ENCODE measurements at regions not wholly inside any gene's neighbourhood (a gene's known extent, or its start where the extent isn't known, plus 50 kb on each side); places are given as distances from the start of the nearest gene placed in this dataset.

DNA sequence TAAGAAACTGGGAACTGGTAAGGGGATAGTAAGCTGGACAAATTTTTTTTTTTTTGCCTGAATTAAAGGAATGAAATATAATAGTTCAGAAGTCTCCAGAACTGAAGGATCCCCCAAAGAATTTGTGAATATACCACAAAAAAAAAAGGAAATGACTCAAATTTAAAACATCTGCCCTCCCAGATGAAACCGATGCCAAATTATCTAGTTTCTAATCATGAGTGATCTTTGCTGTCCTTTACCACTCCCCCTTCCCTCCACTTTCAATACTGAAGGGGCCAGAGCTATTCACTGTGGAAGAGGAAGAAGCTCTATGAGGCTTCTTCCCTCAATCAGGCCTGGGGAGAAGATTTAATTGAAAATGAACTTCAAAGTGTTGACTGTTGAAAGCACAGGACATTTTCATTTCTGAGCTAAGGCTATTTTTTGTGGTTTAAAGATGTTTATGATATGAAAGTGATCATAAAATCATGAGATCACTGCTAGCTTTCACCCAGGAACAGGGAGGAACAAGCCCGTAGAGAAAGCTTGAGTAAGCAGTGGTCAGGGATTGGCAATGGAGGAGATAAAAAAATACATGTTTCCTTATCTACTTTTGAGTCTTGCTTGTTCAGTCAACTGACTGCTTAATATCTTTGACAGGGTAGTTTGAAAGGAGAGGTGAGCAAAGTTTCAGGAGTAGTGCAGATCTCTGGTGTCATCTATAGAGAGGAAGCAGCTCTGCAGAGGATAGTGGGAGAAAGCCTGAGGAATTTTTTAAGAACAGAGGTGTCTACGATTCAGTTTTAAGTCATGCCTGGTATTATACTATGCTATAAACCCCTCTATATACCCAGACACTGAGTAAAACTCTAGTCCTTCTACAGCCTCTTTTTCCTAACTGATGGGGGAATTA is 409.5 kb upstream of the FIGN start:
- no peak overlapping the region for H3K4me3 ChIP-seq
- H3K4me2 ChIP-seq = no peak overlapping the region
- no peak overlapping the region for H3K9ac ChIP-seq
- H3K9me3 ChIP-seq = 0 out of 2 replicates have a peak, but pooled peaks cover 6% of the 10 kb centered on the region
- no peaks in the 10 kb centered on the region for H3K4me1 ChIP-seq
- no peak overlapping the region for H3K27ac ChIP-seq
- H4K20me1 ChIP-seq = no peaks in the 10 kb centered on the region
- no peaks in the 10 kb centered on the region for H3K36me3 ChIP-seq
- TF ChIP-seq Cebpa-rat (IDR thresholded peaks at IDR 0.05) = no peak
- H3K27me3 ChIP-seq = no peaks in the 10 kb centered on the region

DNA sequence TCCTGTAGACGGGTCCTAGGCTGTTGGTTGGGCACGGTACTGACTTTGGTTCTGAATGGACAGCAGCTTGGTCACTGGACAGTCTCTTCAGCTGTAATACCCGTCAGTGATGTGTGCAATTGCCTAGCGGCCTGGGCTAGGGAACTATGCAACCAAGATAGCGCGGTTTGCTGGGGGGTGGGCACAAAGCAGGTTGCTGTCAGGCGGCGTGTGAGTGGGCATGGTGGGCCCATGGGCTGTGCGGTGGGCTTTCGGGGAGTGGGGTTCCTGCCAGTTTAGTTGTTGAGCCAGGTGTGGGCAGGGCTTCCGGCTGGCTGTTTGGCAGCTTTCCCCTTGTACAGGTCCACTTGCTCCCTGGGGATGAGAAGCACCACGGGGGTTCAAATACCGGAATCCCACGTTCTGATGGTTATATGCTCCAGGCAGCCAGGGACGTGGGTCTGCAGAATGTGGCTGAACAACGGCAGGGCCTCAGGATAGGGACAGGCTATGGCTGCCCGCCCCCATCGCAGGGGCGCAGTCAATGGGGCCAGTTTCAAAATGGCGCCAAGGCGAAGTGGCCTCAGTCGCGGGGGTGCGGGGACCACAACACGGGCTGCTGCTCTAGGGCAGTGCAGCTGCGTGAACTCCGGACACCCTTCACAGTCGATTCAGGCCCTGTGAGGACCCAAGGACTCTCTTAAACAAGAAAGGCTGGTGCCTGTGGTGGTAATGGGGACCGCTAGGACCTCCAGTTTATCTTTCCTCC is 407.5 kb upstream of the FIGN start:
- Histone ChIP-seq H3K4me3 (no peak overlapping the region), H4K20me1 (no peaks in the 10 kb centered on the region), H3K27me3 (no peaks in the 10 kb centered on the region), H3K36me3 (no peaks in the 10 kb centered on the region), H3K9me3 (0 out of 2 replicates have a peak, but pooled peaks cover 6% of the 10 kb centered on the region), H3K4me2 (no peak overlapping the region), H3K27ac (no peak overlapping the region), H3K4me1 (no peaks in the 10 kb centered on the region), H3K9ac (no peak overlapping the region)
- TF ChIP-seq Cebpa-rat (IDR thresholded peaks at IDR 0.05) = no peak

DNA sequence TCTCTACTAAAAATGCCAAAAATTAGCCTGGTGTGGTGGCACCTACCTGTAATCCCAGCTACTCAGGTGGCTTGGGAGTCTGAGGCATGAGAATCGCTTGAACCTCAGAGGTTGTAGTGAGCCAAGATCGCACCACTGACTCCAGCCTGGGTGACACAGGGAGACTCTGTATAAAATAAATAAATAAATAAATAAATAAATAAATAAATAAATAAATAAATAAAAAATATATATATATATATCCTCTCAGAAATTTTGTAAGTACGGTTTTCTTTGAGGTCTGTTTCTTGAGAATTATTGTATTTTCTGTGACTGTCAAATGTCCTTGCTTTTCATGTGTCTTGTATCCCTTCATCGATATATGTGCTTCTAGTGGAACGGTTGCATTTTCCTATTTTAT is 406.9 kb upstream of the FIGN start:
- Histone ChIP-seq H3K9me3 (0 out of 2 replicates have a peak, but pooled peaks cover 6% of the 10 kb centered on the region), H3K27me3 (no peaks in the 10 kb centered on the region), H3K4me1 (no peaks in the 10 kb centered on the region), H4K20me1 (no peaks in the 10 kb centered on the region), H3K4me2 (no peak overlapping the region), H3K9ac (no peak overlapping the region), H3K27ac (no peak overlapping the region), H3K36me3 (no peaks in the 10 kb centered on the region), H3K4me3 (no peak overlapping the region)
- TF ChIP-seq Cebpa-rat (IDR thresholded peaks at IDR 0.05) = no peak

DNA sequence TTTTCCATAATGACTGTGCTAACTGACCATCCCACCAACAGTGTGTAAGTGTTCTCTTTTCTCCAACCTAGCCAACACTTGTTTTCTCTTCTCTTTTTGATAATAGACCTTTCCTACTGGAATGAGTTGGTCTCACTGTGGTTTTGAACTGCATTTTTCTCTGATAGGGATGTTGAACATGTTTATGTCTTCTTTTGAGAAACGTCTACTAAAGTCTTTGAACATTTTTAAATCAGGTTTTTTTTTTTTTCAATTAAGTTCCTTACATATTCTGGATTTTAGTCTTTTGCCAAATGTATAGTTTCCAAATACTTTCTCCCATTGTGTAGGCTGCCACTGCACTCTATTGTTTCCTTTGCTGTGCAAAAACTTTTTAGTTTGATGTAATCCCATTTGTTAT is 405.5 kb upstream of the FIGN start:
- no peak for TF ChIP-seq Cebpa-rat (IDR thresholded peaks at IDR 0.05)
- 0 out of 2 replicates have a peak, but pooled peaks cover 6% of the 10 kb centered on the region for H3K9me3 ChIP-seq
- H4K20me1 ChIP-seq = no peaks in the 10 kb centered on the region
- H3K4me1 ChIP-seq = no peaks in the 10 kb centered on the region
- H3K4me2 ChIP-seq = no peak overlapping the region
- H3K4me3 ChIP-seq = no peak overlapping the region
- no peaks in the 10 kb centered on the region for H3K27me3 ChIP-seq
- H3K27ac ChIP-seq = no peak overlapping the region
- H3K36me3 ChIP-seq = no peaks in the 10 kb centered on the region
- no peak overlapping the region for H3K9ac ChIP-seq

DNA sequence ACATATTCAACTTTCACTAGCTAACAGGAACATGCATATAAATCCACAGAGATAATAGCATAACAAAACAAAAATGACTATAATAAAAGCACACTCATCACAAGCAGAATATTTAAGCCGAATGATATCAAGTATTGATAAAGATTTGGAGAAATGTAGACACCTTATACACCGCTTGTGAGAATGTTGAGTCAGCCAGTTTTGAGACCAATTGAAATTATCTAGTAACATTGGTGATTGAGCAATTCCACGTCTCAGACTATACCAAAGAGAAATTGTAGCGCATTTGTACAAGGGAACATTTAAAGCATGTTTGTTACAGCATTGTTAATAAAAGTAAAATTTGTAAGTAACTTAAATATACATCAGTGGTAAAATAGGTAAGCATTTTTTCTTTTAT is 402.9 kb upstream of the FIGN start:
- no peaks in the 10 kb centered on the region for H4K20me1 ChIP-seq
- TF ChIP-seq Cebpa-rat (IDR thresholded peaks at IDR 0.05) = no peak
- H3K4me2 ChIP-seq = no peak overlapping the region
- H3K27me3 ChIP-seq = no peaks in the 10 kb centered on the region
- no peaks in the 10 kb centered on the region for H3K4me1 ChIP-seq
- H3K9ac ChIP-seq = no peak overlapping the region
- no peak overlapping the region for H3K4me3 ChIP-seq
- 0 out of 2 replicates have a peak, but pooled peaks cover 6% of the 10 kb centered on the region for H3K9me3 ChIP-seq
- no peak overlapping the region for H3K27ac ChIP-seq
- no peaks in the 10 kb centered on the region for H3K36me3 ChIP-seq

- no peaks in the 10 kb centered on the region for H3K27me3 ChIP-seq
- no peak overlapping the region for H3K4me2 ChIP-seq
- H3K9ac ChIP-seq = no peak overlapping the region
- no peak overlapping the region for H3K27ac ChIP-seq
- H4K20me1 ChIP-seq = no peaks in the 10 kb centered on the region
- H3K4me3 ChIP-seq = no peak overlapping the region
- no peaks in the 10 kb centered on the region for H3K9me3 ChIP-seq
- no peaks in the 10 kb centered on the region for H3K36me3 ChIP-seq
- no peaks in the 10 kb centered on the region for H3K4me1 ChIP-seq
- TF ChIP-seq Cebpa-rat (IDR thresholded peaks at IDR 0.05) = no peak
These were observed 398.5 kb upstream of the FIGN start for GRCh38 chr2:164134336-164134735.

DNA sequence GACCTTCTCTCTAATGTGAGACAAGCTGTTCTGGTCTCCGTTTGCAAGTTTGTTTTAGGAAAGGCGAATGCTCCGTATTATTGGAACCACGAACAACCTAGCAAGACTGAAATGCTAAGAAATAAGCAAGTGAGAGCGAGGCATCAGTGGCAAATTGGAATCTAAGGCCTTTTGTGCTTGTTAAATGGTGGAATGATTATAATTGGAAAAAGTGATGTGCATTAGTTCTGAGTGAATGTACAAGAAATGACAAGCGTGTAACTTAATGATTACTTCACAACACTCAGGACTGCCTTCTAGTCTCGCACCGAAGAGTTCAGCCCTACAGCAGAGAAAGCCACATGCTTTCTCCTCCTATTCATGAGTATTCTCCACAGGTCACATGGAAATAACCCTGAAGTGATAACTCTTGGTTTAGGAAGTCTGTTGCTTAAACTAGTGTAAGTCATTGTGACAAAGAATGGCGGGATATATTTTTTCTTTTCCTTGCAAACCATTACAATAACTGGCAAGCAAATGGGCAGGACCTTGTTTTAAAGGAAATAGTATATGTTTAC is 392.2 kb upstream of the FIGN start:
- H3K9me3 ChIP-seq = no peaks in the 10 kb centered on the region
- H3K4me2 ChIP-seq = no peak overlapping the region

DNA sequence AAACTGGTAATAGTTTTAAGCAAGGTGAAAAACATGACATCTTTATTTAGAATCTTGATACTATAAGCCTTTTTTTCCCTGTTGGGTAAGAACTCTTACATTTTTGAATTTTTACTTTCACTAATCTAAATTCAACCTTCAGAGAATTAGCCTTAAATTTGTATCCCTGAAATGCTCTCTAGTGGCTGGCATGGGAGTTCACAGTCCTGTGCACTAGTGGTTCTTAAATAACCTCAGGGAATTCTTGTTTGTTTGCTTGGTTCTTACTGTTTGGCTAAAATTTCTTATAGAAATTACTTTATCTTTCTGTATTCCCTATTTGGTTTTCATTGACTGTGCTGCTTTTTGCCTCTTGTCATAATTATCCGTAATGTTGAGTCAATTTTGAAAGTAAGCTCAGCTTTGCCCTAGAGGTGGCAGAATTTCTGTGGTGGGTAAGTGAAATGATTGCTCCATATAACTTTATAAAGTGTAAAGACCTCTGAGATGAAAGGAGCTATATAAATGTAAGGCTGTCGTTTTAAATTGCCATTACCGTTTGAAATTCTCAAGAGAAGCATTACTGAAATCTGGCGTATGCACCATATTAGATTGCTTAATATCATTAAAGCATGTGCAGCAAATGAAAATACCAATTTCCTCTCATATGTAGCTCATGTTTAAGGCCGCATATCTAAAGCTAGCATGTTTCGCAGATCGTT is 391.3 kb upstream of the FIGN start:
- no peaks in the 10 kb centered on the region for H3K9me3 ChIP-seq
- no peak overlapping the region for H3K9ac ChIP-seq
- no peak overlapping the region for H3K4me2 ChIP-seq
- H3K4me3 ChIP-seq = no peak overlapping the region
- no peaks in the 10 kb centered on the region for H3K27me3 ChIP-seq
- H3K36me3 ChIP-seq = no peaks in the 10 kb centered on the region
- H3K4me1 ChIP-seq = no peaks in the 10 kb centered on the region
- no peak overlapping the region for H3K27ac ChIP-seq
- no peak for TF ChIP-seq Cebpa-rat (IDR thresholded peaks at IDR 0.05)
- H4K20me1 ChIP-seq = no peaks in the 10 kb centered on the region

More for the DNA sequence above, 392.2 kb upstream of the FIGN start:
- H4K20me1 ChIP-seq = no peaks in the 10 kb centered on the region
- H3K27me3 ChIP-seq = no peaks in the 10 kb centered on the region
- no peaks in the 10 kb centered on the region for H3K36me3 ChIP-seq
- H3K4me1 ChIP-seq = no peaks in the 10 kb centered on the region
- H3K9ac ChIP-seq = no peak overlapping the region
- no peak overlapping the region for H3K27ac ChIP-seq
- TF ChIP-seq Cebpa-rat (IDR thresholded peaks at IDR 0.05) = no peak
- no peak overlapping the region for H3K4me3 ChIP-seq

DNA sequence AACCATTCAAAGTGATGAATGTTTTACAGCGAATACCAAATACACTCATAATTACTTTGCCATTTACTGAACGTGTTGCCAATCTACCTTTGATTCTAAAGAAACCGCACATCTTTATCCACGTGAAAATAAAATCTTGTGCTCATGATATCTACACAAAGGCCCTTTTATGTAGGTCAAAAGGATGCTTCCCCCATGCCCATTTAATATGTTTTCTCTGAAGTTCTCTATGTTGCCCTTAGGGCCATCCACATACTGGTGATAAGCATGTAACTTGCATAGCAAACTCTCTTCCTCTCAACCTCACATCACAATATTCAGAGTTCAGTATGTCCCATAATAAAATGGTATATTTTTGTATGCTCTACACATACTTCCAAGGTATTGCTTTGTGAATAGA is 380.0 kb upstream of the FIGN start:
- H3K9ac ChIP-seq = no peak overlapping the region
- H3K9me3 ChIP-seq = no peaks in the 10 kb centered on the region
- no peak overlapping the region for H3K27ac ChIP-seq
- no peak overlapping the region for H3K4me3 ChIP-seq
- no peaks in the 10 kb centered on the region for H3K27me3 ChIP-seq
- no peak for TF ChIP-seq Cebpa-rat (IDR thresholded peaks at IDR 0.05)
- H3K4me1 ChIP-seq = no peaks in the 10 kb centered on the region
- H3K36me3 ChIP-seq = no peaks in the 10 kb centered on the region
- no peak overlapping the region for H3K4me2 ChIP-seq
- no peaks in the 10 kb centered on the region for H4K20me1 ChIP-seq
